ENCODE measurements at regions not wholly inside any gene's neighbourhood (a gene's known extent, or its start where the extent isn't known, plus 50 kb on each side); places are given as distances from the start of the nearest gene placed in this dataset.

DNA sequence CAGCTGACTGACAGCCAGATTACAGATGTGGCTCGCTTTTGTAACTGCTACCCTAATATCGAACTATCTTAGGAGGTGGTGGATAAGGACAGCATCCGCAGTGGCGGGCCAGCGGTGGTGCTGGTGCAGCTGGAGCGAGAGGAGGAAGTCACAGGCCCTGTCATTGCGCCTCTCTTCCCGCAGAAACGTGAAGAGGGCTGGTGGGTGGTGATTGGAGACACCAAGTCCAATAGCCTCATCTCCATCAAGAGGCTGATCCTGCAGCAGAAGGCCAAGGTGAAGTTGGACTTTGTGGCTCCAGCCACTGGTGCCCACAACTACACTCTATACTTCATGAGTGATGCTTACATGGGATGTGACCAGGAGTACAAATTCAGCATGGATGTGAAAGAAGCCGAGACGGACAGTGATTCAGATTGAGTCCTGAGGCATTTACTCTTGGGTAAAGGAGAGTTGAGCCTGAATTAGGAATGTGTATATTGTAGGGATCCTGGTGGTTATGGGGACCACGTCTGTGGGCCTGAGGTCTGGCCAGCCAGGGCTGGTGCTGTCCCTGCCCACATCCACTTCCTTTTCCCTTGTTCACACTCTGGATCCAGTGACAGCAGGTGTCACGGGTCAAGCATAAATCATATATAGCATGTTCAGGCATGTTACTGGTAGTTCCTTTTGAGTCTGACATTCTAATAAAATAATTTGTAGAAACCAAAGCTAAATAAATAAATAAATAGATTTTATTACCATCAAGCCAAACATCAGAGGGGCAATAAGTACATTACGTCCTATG, 89.0 kb upstream of the SMURF2 start:
- no peak for DNase-seq (ENCODE audit: low spot score)
- TF ChIP-seq, protein P1, sequence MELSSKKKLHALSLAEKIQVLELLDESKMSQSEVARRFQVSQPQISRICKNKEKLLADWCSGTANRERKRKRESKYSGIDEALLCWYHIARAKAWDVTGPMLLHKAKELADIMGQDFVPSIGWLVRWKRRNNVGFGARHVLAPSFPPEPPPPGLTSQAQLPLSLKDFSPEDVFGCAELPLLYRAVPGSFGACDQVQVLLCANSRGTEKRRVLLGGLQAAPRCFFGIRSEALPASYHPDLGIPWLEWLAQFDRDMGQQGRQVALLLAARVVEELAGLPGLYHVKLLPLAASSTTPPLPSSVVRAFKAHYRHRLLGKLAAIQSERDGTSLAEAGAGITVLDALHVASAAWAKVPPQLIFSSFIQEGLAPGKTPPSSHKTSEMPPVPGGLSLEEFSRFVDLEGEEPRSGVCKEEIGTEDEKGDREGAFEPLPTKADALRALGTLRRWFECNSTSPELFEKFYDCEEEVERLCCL (CRISPR knock-in tag; IDR thresholded peaks at IDR 0.05; ENCODE audit: borderline replicate concordance), result no peak
- TF ChIP-seq KDM4B (CRISPR knock-in tag; IDR thresholded peaks at IDR 0.05) (no peak), ZNF326 (CRISPR knock-in tag; IDR thresholded peaks at IDR 0.05; ENCODE audit: borderline replicate concordance) (no peak), YEATS2 (CRISPR knock-in tag; IDR thresholded peaks at IDR 0.05; ENCODE audit: borderline replicate concordance) (no peak), ZZZ3 (CRISPR knock-in tag; IDR thresholded peaks at IDR 0.05; ENCODE audit: borderline replicate concordance) (no peak), SMC3 (IDR thresholded peaks at IDR 0.05; ENCODE audit: low read length) (no peak), GFI1 (CRISPR knock-in tag; IDR thresholded peaks at IDR 0.05; ENCODE audit: borderline replicate concordance) (no peak), RARA (CRISPR knock-in tag; IDR thresholded peaks at IDR 0.05) (no peak), ZSCAN9 (CRISPR knock-in tag; IDR thresholded peaks at IDR 0.05; ENCODE audit: borderline replicate concordance) (no peak), NR2F6 (IDR thresholded peaks at IDR 0.05) (no peak), NR2F6 (CRISPR knock-in tag; IDR thresholded peaks at IDR 0.05) (no peak)
- TF ChIP-seq, protein P2, sequence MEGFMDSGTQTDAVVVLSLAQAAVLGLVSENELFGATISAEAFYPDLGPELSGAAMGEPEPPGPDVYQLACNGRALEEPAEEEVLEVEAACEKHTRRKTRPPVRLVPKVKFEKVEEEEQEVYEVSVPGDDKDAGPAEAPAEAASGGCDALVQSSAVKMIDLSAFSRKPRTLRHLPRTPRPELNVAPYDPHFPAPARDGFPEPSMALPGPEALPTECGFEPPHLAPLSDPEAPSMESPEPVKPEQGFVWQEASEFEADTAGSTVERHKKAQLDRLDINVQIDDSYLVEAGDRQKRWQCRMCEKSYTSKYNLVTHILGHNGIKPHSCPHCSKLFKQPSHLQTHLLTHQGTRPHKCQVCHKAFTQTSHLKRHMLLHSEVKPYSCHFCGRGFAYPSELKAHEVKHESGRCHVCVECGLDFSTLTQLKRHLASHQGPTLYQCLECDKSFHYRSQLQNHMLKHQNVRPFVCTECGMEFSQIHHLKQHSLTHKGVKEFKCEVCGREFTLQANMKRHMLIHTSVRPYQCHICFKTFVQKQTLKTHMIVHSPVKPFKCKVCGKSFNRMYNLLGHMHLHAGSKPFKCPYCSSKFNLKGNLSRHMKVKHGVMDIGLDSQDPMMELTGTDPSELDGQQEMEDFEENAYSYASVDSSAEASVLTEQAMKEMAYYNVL (CRISPR knock-in tag; IDR thresholded peaks at IDR 0.05; ENCODE audit: borderline replicate concordance), result no peak
- TF ChIP-seq, protein P3, sequence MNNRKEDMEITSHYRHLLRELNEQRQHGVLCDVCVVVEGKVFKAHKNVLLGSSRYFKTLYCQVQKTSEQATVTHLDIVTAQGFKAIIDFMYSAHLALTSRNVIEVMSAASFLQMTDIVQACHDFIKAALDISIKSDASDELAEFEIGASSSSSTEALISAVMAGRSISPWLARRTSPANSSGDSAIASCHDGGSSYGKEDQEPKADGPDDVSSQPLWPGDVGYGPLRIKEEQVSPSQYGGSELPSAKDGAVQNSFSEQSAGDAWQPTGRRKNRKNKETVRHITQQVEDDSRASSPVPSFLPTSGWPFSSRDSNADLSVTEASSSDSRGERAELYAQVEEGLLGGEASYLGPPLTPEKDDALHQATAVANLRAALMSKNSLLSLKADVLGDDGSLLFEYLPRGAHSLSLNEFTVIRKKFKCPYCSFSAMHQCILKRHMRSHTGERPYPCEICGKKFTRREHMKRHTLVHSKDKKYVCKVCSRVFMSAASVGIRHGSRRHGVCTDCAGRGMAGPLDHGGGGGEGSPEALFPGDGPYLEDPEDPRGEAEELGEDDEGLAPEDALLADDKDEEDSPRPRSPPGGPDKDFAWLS (CRISPR knock-in tag; IDR thresholded peaks at IDR 0.05; ENCODE audit: borderline replicate concordance), result no peak
- TF ChIP-seq, protein P4, sequence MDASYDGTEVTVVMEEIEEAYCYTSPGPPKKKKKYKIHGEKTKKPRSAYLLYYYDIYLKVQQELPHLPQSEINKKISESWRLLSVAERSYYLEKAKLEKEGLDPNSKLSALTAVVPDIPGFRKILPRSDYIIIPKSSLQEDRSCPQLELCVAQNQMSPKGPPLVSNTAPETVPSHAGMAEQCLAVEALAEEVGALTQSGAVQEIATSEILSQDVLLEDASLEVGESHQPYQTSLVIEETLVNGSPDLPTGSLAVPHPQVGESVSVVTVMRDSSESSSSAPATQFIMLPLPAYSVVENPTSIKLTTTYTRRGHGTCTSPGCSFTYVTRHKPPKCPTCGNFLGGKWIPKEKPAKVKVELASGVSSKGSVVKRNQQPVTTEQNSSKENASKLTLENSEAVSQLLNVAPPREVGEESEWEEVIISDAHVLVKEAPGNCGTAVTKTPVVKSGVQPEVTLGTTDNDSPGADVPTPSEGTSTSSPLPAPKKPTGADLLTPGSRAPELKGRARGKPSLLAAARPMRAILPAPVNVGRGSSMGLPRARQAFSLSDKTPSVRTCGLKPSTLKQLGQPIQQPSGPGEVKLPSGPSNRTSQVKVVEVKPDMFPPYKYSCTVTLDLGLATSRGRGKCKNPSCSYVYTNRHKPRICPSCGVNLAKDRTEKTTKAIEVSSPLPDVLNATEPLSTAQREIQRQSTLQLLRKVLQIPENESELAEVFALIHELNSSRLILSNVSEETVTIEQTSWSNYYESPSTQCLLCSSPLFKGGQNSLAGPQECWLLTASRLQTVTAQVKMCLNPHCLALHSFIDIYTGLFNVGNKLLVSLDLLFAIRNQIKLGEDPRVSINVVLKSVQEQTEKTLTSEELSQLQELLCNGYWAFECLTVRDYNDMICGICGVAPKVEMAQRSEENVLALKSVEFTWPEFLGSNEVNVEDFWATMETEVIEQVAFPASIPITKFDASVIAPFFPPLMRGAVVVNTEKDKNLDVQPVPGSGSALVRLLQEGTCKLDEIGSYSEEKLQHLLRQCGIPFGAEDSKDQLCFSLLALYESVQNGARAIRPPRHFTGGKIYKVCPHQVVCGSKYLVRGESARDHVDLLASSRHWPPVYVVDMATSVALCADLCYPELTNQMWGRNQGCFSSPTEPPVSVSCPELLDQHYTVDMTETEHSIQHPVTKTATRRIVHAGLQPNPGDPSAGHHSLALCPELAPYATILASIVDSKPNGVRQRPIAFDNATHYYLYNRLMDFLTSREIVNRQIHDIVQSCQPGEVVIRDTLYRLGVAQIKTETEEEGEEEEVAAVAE (CRISPR knock-in tag; IDR thresholded peaks at IDR 0.05; ENCODE audit: borderline replicate concordance), result no peak
- TF ChIP-seq, protein P5, sequence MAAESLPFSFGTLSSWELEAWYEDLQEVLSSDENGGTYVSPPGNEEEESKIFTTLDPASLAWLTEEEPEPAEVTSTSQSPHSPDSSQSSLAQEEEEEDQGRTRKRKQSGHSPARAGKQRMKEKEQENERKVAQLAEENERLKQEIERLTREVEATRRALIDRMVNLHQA (CRISPR knock-in tag; IDR thresholded peaks at IDR 0.05), result no peak

More for the DNA sequence above, 89.0 kb upstream of the SMURF2 start:
- Histone ChIP-seq H3K9ac (ENCODE audit: insufficient read depth, low read depth, low read length) (no peak overlapping the region), H3K9me3 (ENCODE audit: low read length) (no peaks in the 10 kb centered on the region), H3K4me1 (ENCODE audit: insufficient read depth, low read length) (no peaks in the 10 kb centered on the region), H2AFZ (ENCODE audit: low read length) (no peak overlapping the region), H3K4me3 (replicated peaks in 1 of 3; ENCODE audit: insufficient read depth in 1 of 3, low read depth in 2 of 3, low read length in 3 of 3) (no peak overlapping the region), H4K20me1 (ENCODE audit: insufficient read depth, low read length) (no peaks in the 10 kb centered on the region), H3K36me3 (replicated peaks in 1 of 2; ENCODE audit: control insufficient read depth in 1 of 2, insufficient read depth in 2 of 2, low read length in 2 of 2) (peaks cover 13 to 44% of the 10 kb centered on the region in 2 experiments), H3K27me3 (ENCODE audit: control insufficient read depth in 1 of 2, insufficient read depth in 2 of 2, low read length in 2 of 2) (no peaks in the 10 kb centered on the region), H3K79me2 (ENCODE audit: insufficient read depth, low read length) (no peaks in the 10 kb centered on the region), H3K27ac (ENCODE audit: extremely low read length, insufficient read depth, low read length) (no peak overlapping the region), H3K4me2 (ENCODE audit: low read depth, low read length) (no peak overlapping the region)
- intact Hi-C loops (cut with micrococcal nuclease; ENCODE audit: unreplicated experiment) (no loop called here), in situ Hi-C loops (cut with HindIII; ENCODE audit: extremely low pct_ligation_motif_present, low pct_unique_long_range_greater_than_20kb) (no loop called here)
- ATAC-seq, result no peak
- FAIRE-seq, result no peak
- whole genome bisulfite sequencing (ENCODE audit: low lambda C conversion rate), result 97% methylated on average over 14 of the region's 14 CpGs
- ChIA-PET POLR2A (no interaction called here), CTCF (ENCODE audit: low intra/inter-chr PET ratio, low total read pairs) (no interaction called here)
- no TSS peak for BruUV-seq (replicated peaks)

Measured in HepG2 (cell line).